ENCODE measurements at regions not wholly inside any gene's neighbourhood (a gene's known extent, or its start where the extent isn't known, plus 50 kb on each side); places are given as distances from the start of the nearest gene placed in this dataset.

DNA sequence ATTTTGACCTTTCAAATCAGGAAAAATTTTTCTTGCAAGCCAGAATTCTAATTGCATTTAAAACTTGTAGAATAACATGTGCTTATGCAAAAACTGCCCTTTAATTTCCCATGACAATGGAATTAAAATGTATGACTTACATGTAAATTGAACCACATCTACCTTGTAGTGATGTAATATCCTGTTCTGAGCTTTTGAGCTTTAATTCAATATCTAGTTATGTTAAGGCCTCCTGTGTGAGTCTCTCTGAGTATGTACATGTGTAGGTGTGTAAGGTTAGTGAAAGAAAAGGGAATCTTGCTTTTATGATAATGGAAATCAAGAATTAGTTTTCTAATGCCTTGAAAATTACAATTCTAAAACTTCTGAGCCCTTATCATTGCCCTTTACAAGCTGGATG, 344.8 kb upstream of the AKR1E2 start:
- H3K36me3 Mint-ChIP-seq (ENCODE audit: unreplicated experiment): no peaks in the 10 kb centered on the region
- TF ChIP-seq, protein P1, sequence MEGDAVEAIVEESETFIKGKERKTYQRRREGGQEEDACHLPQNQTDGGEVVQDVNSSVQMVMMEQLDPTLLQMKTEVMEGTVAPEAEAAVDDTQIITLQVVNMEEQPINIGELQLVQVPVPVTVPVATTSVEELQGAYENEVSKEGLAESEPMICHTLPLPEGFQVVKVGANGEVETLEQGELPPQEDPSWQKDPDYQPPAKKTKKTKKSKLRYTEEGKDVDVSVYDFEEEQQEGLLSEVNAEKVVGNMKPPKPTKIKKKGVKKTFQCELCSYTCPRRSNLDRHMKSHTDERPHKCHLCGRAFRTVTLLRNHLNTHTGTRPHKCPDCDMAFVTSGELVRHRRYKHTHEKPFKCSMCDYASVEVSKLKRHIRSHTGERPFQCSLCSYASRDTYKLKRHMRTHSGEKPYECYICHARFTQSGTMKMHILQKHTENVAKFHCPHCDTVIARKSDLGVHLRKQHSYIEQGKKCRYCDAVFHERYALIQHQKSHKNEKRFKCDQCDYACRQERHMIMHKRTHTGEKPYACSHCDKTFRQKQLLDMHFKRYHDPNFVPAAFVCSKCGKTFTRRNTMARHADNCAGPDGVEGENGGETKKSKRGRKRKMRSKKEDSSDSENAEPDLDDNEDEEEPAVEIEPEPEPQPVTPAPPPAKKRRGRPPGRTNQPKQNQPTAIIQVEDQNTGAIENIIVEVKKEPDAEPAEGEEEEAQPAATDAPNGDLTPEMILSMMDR (IDR thresholded peaks at IDR 0.05): no peak
- no peaks in the 10 kb centered on the region for H3K27me3 Mint-ChIP-seq (ENCODE audit: unreplicated experiment)
- H3K27ac Mint-ChIP-seq (ENCODE audit: unreplicated experiment): no peak overlapping the region
- no peaks in the 10 kb centered on the region for H3K9me3 Mint-ChIP-seq (ENCODE audit: unreplicated experiment)
- no peak for DNase-seq (ENCODE audit: extremely low spot score, unreplicated experiment)
- H3K4me1 Mint-ChIP-seq (ENCODE audit: unreplicated experiment): no peaks in the 10 kb centered on the region
- no peak overlapping the region for H3K4me3 Mint-ChIP-seq (ENCODE audit: unreplicated experiment)

- Mint-ChIP-seq H3K9me3 (ENCODE audit: unreplicated experiment) (no peaks in the 10 kb centered on the region), H3K4me3 (ENCODE audit: unreplicated experiment) (no peak overlapping the region), H3K27me3 (ENCODE audit: unreplicated experiment) (no peaks in the 10 kb centered on the region), H3K36me3 (ENCODE audit: unreplicated experiment) (no peaks in the 10 kb centered on the region), H3K4me1 (ENCODE audit: unreplicated experiment) (peaks cover 5% of the 10 kb centered on the region), H3K27ac (ENCODE audit: unreplicated experiment) (no peak overlapping the region)
- DNase-seq (ENCODE audit: extremely low spot score, unreplicated experiment): no peak
- TF ChIP-seq, protein P1 (IDR thresholded peaks at IDR 0.05): no peak
Observed at GRCh38 chr10:4479342-4479741, 346.7 kb upstream of the AKR1E2 start.

DNA sequence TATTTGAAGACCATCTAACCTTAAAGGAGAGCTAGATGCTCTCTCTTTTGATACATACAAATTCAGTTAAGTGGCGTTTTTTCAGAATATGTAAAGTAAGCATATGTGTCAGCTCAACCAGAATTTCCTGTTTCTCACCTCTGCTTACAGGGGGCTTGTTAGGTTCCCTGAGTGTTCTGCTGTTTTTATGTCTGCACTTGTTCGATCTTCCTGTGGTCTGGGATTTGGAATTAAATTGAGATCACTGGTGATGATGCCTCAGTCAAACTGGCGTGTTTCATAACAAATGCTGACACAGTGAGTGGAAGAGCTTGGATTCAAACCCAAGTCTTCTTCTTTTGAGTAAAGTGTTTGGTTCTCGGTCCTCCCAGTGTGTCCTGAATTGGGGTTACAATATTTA, 348.3 kb upstream of the AKR1E2 start:
- H3K4me3 Mint-ChIP-seq (ENCODE audit: unreplicated experiment): no peak overlapping the region
- DNase-seq (ENCODE audit: extremely low spot score, unreplicated experiment): no peak
- no peaks in the 10 kb centered on the region for H3K9me3 Mint-ChIP-seq (ENCODE audit: unreplicated experiment)
- no peaks in the 10 kb centered on the region for H3K27me3 Mint-ChIP-seq (ENCODE audit: unreplicated experiment)
- TF ChIP-seq, protein P1 (IDR thresholded peaks at IDR 0.05): no peak
- H3K27ac Mint-ChIP-seq (ENCODE audit: unreplicated experiment): no peak overlapping the region
- H3K36me3 Mint-ChIP-seq (ENCODE audit: unreplicated experiment): no peaks in the 10 kb centered on the region
- H3K4me1 Mint-ChIP-seq (ENCODE audit: unreplicated experiment): peaks cover 8% of the 10 kb centered on the region

GRCh38 chr10:4475827-4476490, 350.0 kb upstream of the AKR1E2 start:
- H3K4me3 Mint-ChIP-seq (ENCODE audit: unreplicated experiment): no peak overlapping the region

GRCh38 chr10:4474829-4475228, 351.2 kb upstream of the AKR1E2 start:
- no peak for DNase-seq (ENCODE audit: extremely low spot score, unreplicated experiment)
- no peaks in the 10 kb centered on the region for H3K36me3 Mint-ChIP-seq (ENCODE audit: unreplicated experiment)
- H3K27me3 Mint-ChIP-seq (ENCODE audit: unreplicated experiment): no peaks in the 10 kb centered on the region
- H3K27ac Mint-ChIP-seq (ENCODE audit: unreplicated experiment): peak overlapping the region; percentile 12
- H3K4me3 Mint-ChIP-seq (ENCODE audit: unreplicated experiment): no peak overlapping the region
- no peaks in the 10 kb centered on the region for H3K9me3 Mint-ChIP-seq (ENCODE audit: unreplicated experiment)
- TF ChIP-seq, protein P1 (IDR thresholded peaks at IDR 0.05): no peak
- peaks cover 20% of the 10 kb centered on the region for H3K4me1 Mint-ChIP-seq (ENCODE audit: unreplicated experiment)

More at GRCh38 chr10:4475827-4476490, 350.0 kb upstream of the AKR1E2 start:
- Mint-ChIP-seq H3K27me3 (ENCODE audit: unreplicated experiment) (no peaks in the 10 kb centered on the region), H3K27ac (ENCODE audit: unreplicated experiment) (no peak overlapping the region), H3K36me3 (ENCODE audit: unreplicated experiment) (no peaks in the 10 kb centered on the region), H3K4me1 (ENCODE audit: unreplicated experiment) (peaks cover 10% of the 10 kb centered on the region), H3K9me3 (ENCODE audit: unreplicated experiment) (no peaks in the 10 kb centered on the region)
- TF ChIP-seq, protein P1 (IDR thresholded peaks at IDR 0.05): no peak
- DNase-seq (ENCODE audit: extremely low spot score, unreplicated experiment): no peak

Data from osteocyte (in vitro differentiated cells).